IMR-90 (cell line): ENCODE measurements at regions not wholly inside any gene's neighbourhood (a gene's known extent, or its start where the extent isn't known, plus 50 kb on each side); places are given as distances from the start of the nearest gene placed in this dataset.

ENCODE experiments used
- ATAC-seq: fragments of 200-7000 bp; cut with Tn5 transposase; 2 replicates; pipeline ENCODE4 v1.9.1; 2020; ENCODE audit warnings: low read depth, mild to moderate bottlenecking, moderate library complexity
- BruUV-seq: library from RNA; stranded (reverse); fragments of 400-500 nt; replicated peaks from 2 replicates; lab custom pipeline; 2021; lab: Mats Ljungman, UMichigan
- CTCF ChIA-PET: fragments of 300-600 bp; formaldehyde crosslinking; extraction: SDS; loops from one replicate; lab custom pipeline; 2021; ENCODE audit warnings: antibody characterized with exemption; lab: Yijun Ruan, JAX
- POLR2A ChIA-PET: fragments of 300-600 bp; sonication (Branson Sonifier 250); formaldehyde crosslinking; loops from one replicate; lab custom pipeline; 2022; ENCODE audit warnings: antibody characterized with exemption; ENCODE audit not compliant: unreplicated experiment; lab: Charles Lee
- DNase-seq: peaks from one replicate; pipeline ENCODE4 v3.0.0; 2013
- H2AFZ ChIP-seq: replicated peaks from 2 replicates; pipeline ENCODE3; 2013; ENCODE audit warnings: low read length, mild to moderate bottlenecking; ENCODE audit not compliant: poor library complexity
- H2AK5ac ChIP-seq: 2 replicates; pipeline ENCODE4 v1.6.1; 2013; ENCODE audit warnings: low read depth, low read length, inconsistent platforms
- H2AK9ac ChIP-seq: replicated peaks from 2 replicates; pipeline ENCODE3; 2013; ENCODE audit warnings: mild to moderate bottlenecking, low read depth, low read length, moderate library complexity; ENCODE audit not compliant: poor library complexity
- H2BK120ac ChIP-seq: 2 replicates; pipeline ENCODE4 v1.6.1; 2013; ENCODE audit warnings: low read depth, low read length, inconsistent platforms
- H2BK15ac ChIP-seq: 3 replicates; pipeline ENCODE4 v1.6.1; 2013; ENCODE audit warnings: low read depth, low read length, inconsistent platforms
- H2BK20ac ChIP-seq: 2 replicates; pipeline ENCODE4 v1.6.1; 2013; ENCODE audit warnings: low read depth, mild to moderate bottlenecking, inconsistent platforms, low read length, moderate library complexity
- H2BK5ac ChIP-seq: 2 replicates; pipeline ENCODE4 v1.6.1; 2013; ENCODE audit warnings: mild to moderate bottlenecking, low read depth, low read length, inconsistent platforms; ENCODE audit not compliant: poor library complexity, severe bottlenecking
- H3K14ac ChIP-seq: replicated peaks from 2 replicates; pipeline ENCODE4 v1.6.1; 2013; ENCODE audit warnings: low read depth, low read length, inconsistent platforms
- H3K18ac ChIP-seq: 2 replicates; pipeline ENCODE4 v1.6.1; 2013; ENCODE audit warnings: low read depth, low read length, control low read depth
- H3K23ac ChIP-seq: 2 replicates; pipeline ENCODE4 v1.6.1; 2013; ENCODE audit warnings: low read depth, low read length, inconsistent platforms
- H3K27ac ChIP-seq: 2 replicates; pipeline ENCODE4 v1.5.1; 2013; ENCODE audit warnings: mild to moderate bottlenecking, control low read depth, low read length; ENCODE audit not compliant: insufficient read depth
- H3K27me3 ChIP-seq: 2 replicates; pipeline ENCODE4 v1.6.1; 2013; ENCODE audit warnings: low read length; ENCODE audit not compliant: control insufficient read depth, insufficient read depth
- H3K36me3 ChIP-seq: 2 replicates; pipeline ENCODE4 v1.6.1; 2013; ENCODE audit warnings: low read length, mixed read lengths; ENCODE audit not compliant: control insufficient read depth, insufficient read depth
- H3K4ac ChIP-seq: 2 replicates; pipeline ENCODE4 v1.6.1; 2013; ENCODE audit warnings: low read depth, low read length, inconsistent platforms
- H3K4me1 ChIP-seq: 2 replicates; pipeline ENCODE4 v1.6.1; 2013; ENCODE audit warnings: low read length, mixed read lengths; ENCODE audit not compliant: control insufficient read depth, insufficient read depth
- H3K4me2 ChIP-seq: 2 replicates; pipeline ENCODE4 v1.6.1; 2013; ENCODE audit warnings: low read depth, mild to moderate bottlenecking, control low read depth, low read length, moderate library complexity
- H3K4me3 ChIP-seq: 2 replicates; pipeline ENCODE4 v1.5.1; 2013; ENCODE audit warnings: low read depth, mild to moderate bottlenecking, control low read depth, low read length, moderate library complexity; ENCODE audit not compliant: insufficient read depth
- H3K56ac ChIP-seq: 2 replicates; pipeline ENCODE4 v1.6.1; 2013; ENCODE audit warnings: low read length, inconsistent platforms; ENCODE audit not compliant: insufficient read depth; ENCODE audit errors: extremely low read depth
- H3K79me1 ChIP-seq, 2 experiments: 2 replicates each; pipeline ENCODE4 v1.6.1; 2013; ENCODE audit warnings: low read length in 2 of 2, inconsistent platforms in 1 of 2, low read depth in 1 of 2
- H3K9ac ChIP-seq: 2 replicates; pipeline ENCODE4 v1.6.1; 2013; ENCODE audit warnings: low read depth, low read length, control low read depth
- H3K9me1 ChIP-seq: 2 replicates; pipeline ENCODE4 v1.6.1; 2013; ENCODE audit warnings: low read length, inconsistent platforms; ENCODE audit not compliant: insufficient read depth
- H3K9me3 ChIP-seq: 2 replicates; pipeline ENCODE4 v1.6.1; 2013; ENCODE audit warnings: low read length; ENCODE audit not compliant: control insufficient read depth, insufficient read depth
- H4K20me1 ChIP-seq: 2 replicates; pipeline ENCODE4 v1.6.1; 2013; ENCODE audit warnings: low read length, inconsistent platforms; ENCODE audit not compliant: insufficient read depth
- H4K5ac ChIP-seq: 2 replicates; pipeline ENCODE4 v1.6.1; 2013; ENCODE audit warnings: mild to moderate bottlenecking, low read depth, low read length, control low read depth
- H4K8ac ChIP-seq, 2 experiments: 2 replicates each; pipeline ENCODE4 v1.6.1; 2013; ENCODE audit warnings: low read depth in 2 of 2, low read length in 2 of 2, control low read depth in 1 of 2, inconsistent platforms in 1 of 2
- H4K91ac ChIP-seq: 2 replicates; pipeline ENCODE4 v1.6.1; 2013; ENCODE audit warnings: low read depth, low read length, inconsistent platforms; ENCODE audit not compliant: insufficient read depth
- MAFK ChIP-seq: IDR thresholded peaks from 2 replicates; pipeline ENCODE4 v1.6.1; 2012; ENCODE audit warnings: low read depth, low read length, improper control_type of control experiment
- MAZ ChIP-seq: IDR thresholded peaks from 2 replicates; pipeline ENCODE4 v1.6.1; 2012; ENCODE audit warnings: low read depth, mild to moderate bottlenecking, low read length, improper control_type of control experiment, moderate library complexity, borderline replicate concordance
- RCOR1 ChIP-seq: IDR thresholded peaks from 2 replicates; pipeline ENCODE4 v1.6.1; 2012; ENCODE audit warnings: mild to moderate bottlenecking, low read length, improper control_type of control experiment; ENCODE audit not compliant: insufficient replicate concordance
- WGBS, 2 experiments: methylation state at CpG; one replicate each; pipeline versions ENCODE4 v1.1.5 to v1.1.7; 2013; ENCODE audit warnings: missing lambda C conversion rate in 2 of 2; ENCODE audit not compliant: insufficient read length in 1 of 2; ENCODE audit errors: extremely low coverage in 2 of 2; 5-methylcytosine and 5-hydroxymethylcytosine counted together
- dilution Hi-C: fragments of 300-500 bp; cut with HindIII; formaldehyde crosslinking; loops from one replicate; pipeline ENCODE4 v1.14.3; 2018; ENCODE audit warnings: low sequenced_read_pairs; ENCODE audit not compliant: unreplicated experiment
- in situ Hi-C: fragments of 300-500 bp; cut with MboI; formaldehyde crosslinking; loops from 3 replicates; pipeline ENCODE4 v1.14.3; 2019; ENCODE audit warnings: low sequenced_read_pairs, inconsistent platforms, mixed read lengths
- intact Hi-C: fragments of 100-400 bp; cut with micrococcal nuclease; formaldehyde crosslinking; loops from 2 replicates; pipeline ENCODE4 v1.10.0; 2022
- TF ChIP-seq, protein P1 (sequence below): conservative IDR thresholded peaks from 2 replicates; pipeline ENCODE4 v1.5.1; 2012; ENCODE audit warnings: mild to moderate bottlenecking, low read depth, low read length, improper control_type of control experiment

- no peaks in the 10 kb centered on the region for H4K20me1 ChIP-seq
- H2BK15ac ChIP-seq = no peak overlapping the region
- H3K79me1 ChIP-seq = no peaks in the 10 kb centered on the region
- ChIA-PET CTCF (no interaction called here), POLR2A (no interaction called here)
- no peaks in the 10 kb centered on the region; the same call in 1 of the 2 replicates for H3K27me3 ChIP-seq
- H3K4me3 ChIP-seq = no peak overlapping the region
- H4K8ac ChIP-seq = no peak overlapping the region
- no peak overlapping the region for H3K27ac ChIP-seq
- no peak overlapping the region for H4K91ac ChIP-seq
- H3K9me1 ChIP-seq = no peaks in the 10 kb centered on the region
- DNase-seq (no peak), ATAC-seq (no peak)
- no TSS peak for BruUV-seq
- no peaks in the 10 kb centered on the region for H3K4me1 ChIP-seq
- H3K23ac ChIP-seq = no peak overlapping the region
- no peak overlapping the region for H2BK120ac ChIP-seq
- intact Hi-C loops (no loop called here), dilution Hi-C loops (no loop called here), in situ Hi-C loops (no loop called here)
- no peak overlapping the region for H2BK5ac ChIP-seq
- no peak overlapping the region for H3K4me2 ChIP-seq
- no peak overlapping the region for H2AK9ac ChIP-seq
- no peak overlapping the region for H2AK5ac ChIP-seq
- no peak overlapping the region for H3K9ac ChIP-seq
- no peak overlapping the region for H3K18ac ChIP-seq
- WGBS, 2 experiments = 44% methylated on average over 2 of the region's 3 CpGs; no CpG with 5 or more reads in 1 of the 2 experiments
- H4K5ac ChIP-seq = no peak overlapping the region
- H3K36me3 ChIP-seq = no peaks in the 10 kb centered on the region
- no peak overlapping the region for H2AFZ ChIP-seq
- H3K14ac ChIP-seq = no peak overlapping the region
- H3K56ac ChIP-seq = no peak overlapping the region
- H2BK20ac ChIP-seq = no peak overlapping the region
- H3K9me3 ChIP-seq = no peaks in the 10 kb centered on the region
- TF ChIP-seq, protein P1, sequence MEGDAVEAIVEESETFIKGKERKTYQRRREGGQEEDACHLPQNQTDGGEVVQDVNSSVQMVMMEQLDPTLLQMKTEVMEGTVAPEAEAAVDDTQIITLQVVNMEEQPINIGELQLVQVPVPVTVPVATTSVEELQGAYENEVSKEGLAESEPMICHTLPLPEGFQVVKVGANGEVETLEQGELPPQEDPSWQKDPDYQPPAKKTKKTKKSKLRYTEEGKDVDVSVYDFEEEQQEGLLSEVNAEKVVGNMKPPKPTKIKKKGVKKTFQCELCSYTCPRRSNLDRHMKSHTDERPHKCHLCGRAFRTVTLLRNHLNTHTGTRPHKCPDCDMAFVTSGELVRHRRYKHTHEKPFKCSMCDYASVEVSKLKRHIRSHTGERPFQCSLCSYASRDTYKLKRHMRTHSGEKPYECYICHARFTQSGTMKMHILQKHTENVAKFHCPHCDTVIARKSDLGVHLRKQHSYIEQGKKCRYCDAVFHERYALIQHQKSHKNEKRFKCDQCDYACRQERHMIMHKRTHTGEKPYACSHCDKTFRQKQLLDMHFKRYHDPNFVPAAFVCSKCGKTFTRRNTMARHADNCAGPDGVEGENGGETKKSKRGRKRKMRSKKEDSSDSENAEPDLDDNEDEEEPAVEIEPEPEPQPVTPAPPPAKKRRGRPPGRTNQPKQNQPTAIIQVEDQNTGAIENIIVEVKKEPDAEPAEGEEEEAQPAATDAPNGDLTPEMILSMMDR = no peak
- TF ChIP-seq MAFK (no peak), MAZ (no peak), RCOR1 (no peak)
- no peak overlapping the region for H3K4ac ChIP-seq
Observed at GRCh38 chr3:176794406-176794805, 402.9 kb downstream of the TBL1XR1 start.
